GM12878 (cell line): ENCODE measurements at regions not wholly inside any gene's neighbourhood (a gene's known extent, or its start where the extent isn't known, plus 50 kb on each side); places are given as distances from the start of the nearest gene placed in this dataset.

Source experiments
- ATAC-seq: fragments of 200-7000 bp; cut with Tn5 transposase; 3 replicates; pipeline ENCODE4 v1.9.1; 2020; ENCODE audit warnings: mild to moderate bottlenecking, moderate library complexity
- BruUV-seq: library from RNA; stranded (reverse); fragments of 400-500 nt; replicated peaks from 2 replicates; lab custom pipeline; 2021; lab: Mats Ljungman, UMichigan
- CTCF ChIA-PET: fragments of 300-600 bp; sonication (Branson Sonifier 250); formaldehyde crosslinking; extraction: SDS; loops from one replicate; lab custom pipeline; 2021; ENCODE audit warnings: inconsistent platforms; lab: Yijun Ruan, JAX
- POLR2A ChIA-PET: fragments of 350-600 bp; formaldehyde crosslinking; extraction: SDS; loops from one replicate; lab custom pipeline; 2021; ENCODE audit warnings: inconsistent platforms; lab: Charles Lee
- RAD21 ChIA-PET: fragments of 300-600 bp; sonication (Branson Sonifier 250); formaldehyde crosslinking; loops from one replicate; lab custom pipeline; 2023; ENCODE audit warnings: antibody characterized with exemption; ENCODE audit not compliant: unreplicated experiment; lab: Charles Lee
- SMC1A ChIA-PET: fragments of 300-600 bp; sonication (Branson Sonifier 250); formaldehyde crosslinking; loops from one replicate; lab custom pipeline; 2023; ENCODE audit not compliant: unreplicated experiment, uncharacterized antibody; lab: Charles Lee
- DNase-seq: peaks from one replicate; pipeline ENCODE4 v3.0.0-alpha.2; 2011; ENCODE audit warnings: low read depth, low spot score
- FAIRE-seq: peaks from 3 replicates; lab custom pipeline; 2011; peaks lifted over from hg19 to GRCh38; lab: Jason Lieb, UNC
- H2AFZ ChIP-seq: 2 replicates; pipeline ENCODE4 v1.6.0; 2011; ENCODE audit warnings: low read depth, low read length, control low read depth; ENCODE audit not compliant: control insufficient read depth
- H3K27ac ChIP-seq: 2 replicates; pipeline ENCODE4 v1.5.1; 2011; ENCODE audit warnings: control low read depth; ENCODE audit not compliant: control insufficient read depth, insufficient read depth
- H3K27me3 ChIP-seq, 2 experiments: replicated peaks in 1 of 2; 2 replicates each; pipeline versions ENCODE4 v1.6.0 to v1.6.1; 2011; ENCODE audit warnings: low read length in 1 of 2; ENCODE audit not compliant: control insufficient read depth in 2 of 2, insufficient read depth in 2 of 2
- H3K36me3 ChIP-seq, 2 experiments: 2 replicates each; pipeline ENCODE4 v1.5.1; 2011; ENCODE audit warnings: low read length in 1 of 2; ENCODE audit not compliant: control insufficient read depth in 2 of 2, insufficient read depth in 2 of 2
- H3K4me1 ChIP-seq: 2 replicates; pipeline ENCODE4 v1.6.1; 2011; ENCODE audit warnings: mild to moderate bottlenecking, low read length, moderate library complexity, mixed read lengths; ENCODE audit not compliant: control insufficient read depth, insufficient read depth
- H3K4me2 ChIP-seq: 2 replicates; pipeline ENCODE4 v1.6.0; 2011; ENCODE audit warnings: control low read depth; ENCODE audit not compliant: control insufficient read depth, insufficient read depth
- H3K4me3 ChIP-seq: fragments of 200-600 bp; sonication (generic); 2 replicates; pipeline ENCODE4 v1.5.1; 2016
- H3K79me2 ChIP-seq: 2 replicates; pipeline ENCODE4 v1.6.0; 2011; ENCODE audit warnings: low read length; ENCODE audit not compliant: control insufficient read depth, insufficient read depth
- H3K9ac ChIP-seq: 2 replicates; pipeline ENCODE4 v1.8.0; 2011; ENCODE audit warnings: low read length, control low read depth, mixed read lengths; ENCODE audit not compliant: control insufficient read depth, insufficient read depth
- H3K9me3 ChIP-seq: replicated peaks from 3 replicates; pipeline ENCODE4 v1.5.1; 2011; ENCODE audit warnings: mild to moderate bottlenecking, low read length; ENCODE audit not compliant: control insufficient read depth, insufficient read depth
- H4K20me1 ChIP-seq: 2 replicates; pipeline ENCODE4 v1.6.0; 2011; ENCODE audit not compliant: control insufficient read depth, insufficient read depth
- ASH2L ChIP-seq: fragments of 300-600, 200-600 bp; sonication (generic); IDR thresholded peaks from 2 replicates; pipeline ENCODE4 v1.6.1; 2017; ENCODE audit warnings: low read depth, mild to moderate bottlenecking, borderline replicate concordance
- BCL3 ChIP-seq: IDR thresholded peaks from 2 replicates; pipeline ENCODE4 v1.6.1; 2011; ENCODE audit warnings: borderline replicate concordance, low read depth, mild to moderate bottlenecking, moderate library complexity, low read length; ENCODE audit not compliant: insufficient read depth, poor library complexity, severe bottlenecking
- CEBPB ChIP-seq, 2 experiments: fragments of 150-350 bp in 1 of 2; IDR thresholded peaks; 2 replicates each; pipeline ENCODE4 v1.6.1; 2012 to 2014; ENCODE audit warnings: low read depth in 2 of 2, low read length in 2 of 2, borderline replicate concordance in 1 of 2, inconsistent platforms in 1 of 2
- FOS ChIP-seq: IDR thresholded peaks from 3 replicates; pipeline ENCODE4 v1.6.1; 2011; ENCODE audit warnings: borderline replicate concordance; ENCODE audit not compliant: insufficient read length; ENCODE audit errors: extremely low read depth
- IRF3 ChIP-seq: fragments of 450-650 bp; IDR thresholded peaks from 2 replicates; pipeline ENCODE4 v1.6.1; 2014; ENCODE audit warnings: mild to moderate bottlenecking
- JUNB ChIP-seq: IDR thresholded peaks from 2 replicates; pipeline ENCODE4 v1.6.1; 2016; ENCODE audit warnings: antibody characterized with exemption, mild to moderate bottlenecking
- MEF2B ChIP-seq: fragments of 450-650 bp; IDR thresholded peaks from 2 replicates; pipeline ENCODE4 v1.6.1; 2018; ENCODE audit warnings: mild to moderate bottlenecking, moderate library complexity; ENCODE audit not compliant: partially characterized antibody, poor library complexity, severe bottlenecking
- SMARCA5 ChIP-seq: fragments of 450-650 bp; IDR thresholded peaks from 2 replicates; pipeline ENCODE4 v1.6.1; 2017; ENCODE audit warnings: mild to moderate bottlenecking
- ZBTB11 ChIP-seq: fragments of 450-650 bp; formaldehyde crosslinking; IDR thresholded peaks from 2 replicates; pipeline ENCODE4 v1.5.0; 2022; ENCODE audit warnings: mild to moderate bottlenecking, missing genetic modification characterization
- ZNF217 ChIP-seq: fragments of 450-650 bp; IDR thresholded peaks from 2 replicates; pipeline ENCODE4 v1.6.1; 2017; ENCODE audit warnings: antibody characterized with exemption, mild to moderate bottlenecking
- ZNF622 ChIP-seq: fragments of 450-650 bp; IDR thresholded peaks from 2 replicates; pipeline ENCODE4 v1.6.1; 2017; ENCODE audit warnings: mild to moderate bottlenecking, inconsistent platforms
- WGBS: methylation state at CpG from one replicate; pipeline ENCODE4 v1.1.6; 2016; ENCODE audit warnings: low lambda C conversion rate; ENCODE audit not compliant: insufficient replicate concordance, insufficient coverage; ENCODE audit errors: missing lambda C conversion rate; 5-methylcytosine and 5-hydroxymethylcytosine counted together
- in situ Hi-C: fragments of 300-500 bp; cut with MboI; formaldehyde crosslinking; loops from 9 replicates; pipeline ENCODE4 v1.14.3; 2018; ENCODE audit warnings: mixed read lengths
- intact Hi-C: fragments of 100-400 bp; cut with micrococcal nuclease; formaldehyde crosslinking; loops from one replicate; pipeline ENCODE4 v1.14.2; 2022; ENCODE audit not compliant: unreplicated experiment

- FAIRE-seq (no peak), DNase-seq (no peak), ATAC-seq (no peak)
- Histone ChIP-seq H3K27me3 (no peaks in the 10 kb centered on the region; a peak in 1 of 4 replicates), H3K36me3 (no peaks in the 10 kb centered on the region), H3K9me3 (no peaks in the 10 kb centered on the region), H3K27ac (no peak overlapping the region), H3K4me3 (no peak overlapping the region), H3K79me2 (no peaks in the 10 kb centered on the region), H2AFZ (no peak overlapping the region), H3K9ac (no peak overlapping the region), H3K4me1 (no peaks in the 10 kb centered on the region), H4K20me1 (no peaks in the 10 kb centered on the region), H3K4me2 (no peak overlapping the region)
- in situ Hi-C loops (no loop called here), intact Hi-C loops (no loop called here)
- no TSS peak for BruUV-seq
- 0% methylated on average over 2 of the region's 2 CpGs for WGBS
- TF ChIP-seq JUNB: no peak
- no peak for TF ChIP-seq IRF3
- TF ChIP-seq ASH2L: no peak
- ChIA-PET RAD21 (interaction anchor here (0.7 to 1.0 kb wide), 3 partner anchors 24 to 122 kb away, joined by 3 to 4 read pairs (median 3); no protein-coding TSS in a partner anchor), POLR2A (interaction anchor here (0.6 kb wide), 1 partner anchor 17 kb away, joined by 4 read pairs; no protein-coding TSS in a partner anchor), CTCF (interaction anchor here (0.6 to 0.8 kb wide), 2 partner anchors 13 to 58 kb away, joined by 3 to 4 read pairs; no protein-coding TSS in a partner anchor), SMC1A (interaction anchor here (0.6 to 1.5 kb wide), 2 partner anchors 30 to 667 kb away, joined by 3 read pairs; no protein-coding TSS in a partner anchor)
Measured at GRCh38 chr9:104984948-104985347, 57.0 kb upstream of the ABCA1 start.

- BruUV-seq: no TSS peak
- in situ Hi-C loops: no loop called here
- ATAC-seq (no peak), FAIRE-seq (no peak), DNase-seq (no peak)
- SMC1A ChIA-PET: interaction anchor here (0.7 kb wide), 1 partner anchor 29 kb away, joined by 3 read pairs; no protein-coding TSS in a partner anchor
- 49% methylated on average over 3 of the region's 3 CpGs for WGBS
- Histone ChIP-seq H3K27ac (no peak overlapping the region), H3K4me3 (no peak overlapping the region), H3K4me2 (no peak overlapping the region), H3K9me3 (no peaks in the 10 kb centered on the region), H3K27me3 (no peaks in the 10 kb centered on the region; a peak in 1 of 4 replicates), H2AFZ (no peak overlapping the region), H3K9ac (no peak overlapping the region), H3K36me3 (no peaks in the 10 kb centered on the region), H3K4me1 (peaks cover 4% of the 10 kb centered on the region), H4K20me1 (no peaks in the 10 kb centered on the region), H3K79me2 (no peaks in the 10 kb centered on the region)
- intact Hi-C loops: no loop called here
- POLR2A ChIA-PET: no interaction called here
- RAD21 ChIA-PET: interaction anchor here (1.0 kb wide), 1 partner anchor 123 kb away, joined by 3 read pairs; no protein-coding TSS in a partner anchor
- CTCF ChIA-PET: no interaction called here
- TF ChIP-seq CEBPB (IDR thresholded peaks at IDR 0.05; ENCODE audit: borderline replicate concordance in 1 of 2, low read depth in 2 of 2, low read length in 2 of 2) (no peak), MEF2B (no peak), ZBTB11 (CRISPR knock-in tag) (no peak), ZNF217 (no peak), BCL3 (no peak), SMARCA5 (no peak), JUNB (no peak), FOS (no peak), ZNF622 (no peak)
Measured at GRCh38 chr9:104986096-104986495, 58.1 kb upstream of the ABCA1 start.
